ENCODE measurements at regions not wholly inside any gene's neighbourhood (a gene's known extent, or its start where the extent isn't known, plus 50 kb on each side); places are given as distances from the start of the nearest gene placed in this dataset.

GRCh38 chr1:184272175-184272866 is 114.5 kb upstream of the C1orf21 start:
- TF ChIP-seq POLR2A (IDR thresholded peaks at IDR 0.05; ENCODE audit: low read depth, low read length), result no peak
- no peak for TF ChIP-seq CTCF (conservative IDR thresholded peaks at IDR 0.05; ENCODE audit: low read depth, low read length)
- TF ChIP-seq NFE2L2 (IDR thresholded peaks at IDR 0.05; ENCODE audit: low read depth, low read length), result no peak
- no peak for TF ChIP-seq MAZ (IDR thresholded peaks at IDR 0.05; ENCODE audit: borderline replicate concordance, low read depth, low read length)
- TF ChIP-seq USF2 (IDR thresholded peaks at IDR 0.05; ENCODE audit: low read depth, low read length), result no peak
- no peak for TF ChIP-seq CEBPB (IDR thresholded peaks at IDR 0.05; ENCODE audit: low read depth, low read length)
- TF ChIP-seq MAFK (IDR thresholded peaks at IDR 0.05; ENCODE audit: low read depth, low read length), result no peak
